OCI-LY7 (cell line): ENCODE measurements at regions not wholly inside any gene's neighbourhood (a gene's known extent, or its start where the extent isn't known, plus 50 kb on each side); places are given as distances from the start of the nearest gene placed in this dataset.

Experiments used
- EZH2phosphoT487 ChIP-seq: fragments of 200-600 bp; sonication (generic); IDR thresholded peaks from 2 replicates; pipeline ENCODE4 v1.6.1; 2018; ENCODE audit warnings: low read depth, borderline replicate concordance, mild to moderate bottlenecking, mixed run types, antibody characterized with exemption, low read length, moderate library complexity, mixed read lengths
- TF ChIP-seq, protein P1 (sequence below): fragments of 200-600 bp; sonication (generic); conservative IDR thresholded peaks from 2 replicates; pipeline ENCODE4 v1.5.1; 2014; ENCODE audit warnings: mild to moderate bottlenecking, antibody characterized with exemption, low read length, moderate library complexity, mixed read lengths

DNA sequence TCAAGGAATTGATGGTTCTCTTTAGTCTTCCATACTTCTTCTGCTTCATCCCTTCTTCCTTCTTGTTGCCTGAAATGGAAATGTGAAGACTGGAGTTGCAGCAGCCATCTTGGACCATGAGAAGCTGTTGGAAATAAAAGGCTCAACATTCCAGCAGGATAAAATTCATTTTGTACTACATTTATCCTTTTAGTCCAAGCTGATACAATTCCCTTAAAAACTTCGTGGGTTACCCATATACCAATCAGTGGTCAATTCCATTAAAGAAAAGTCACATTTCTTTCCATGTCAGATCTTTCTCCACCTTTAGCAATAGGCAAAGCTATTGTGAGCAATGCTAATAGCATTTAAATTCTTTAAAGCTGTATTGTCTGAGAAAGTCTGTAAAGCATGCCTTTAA lies 141.3 kb upstream of the LYZL2 start:
- TF ChIP-seq, protein P1, sequence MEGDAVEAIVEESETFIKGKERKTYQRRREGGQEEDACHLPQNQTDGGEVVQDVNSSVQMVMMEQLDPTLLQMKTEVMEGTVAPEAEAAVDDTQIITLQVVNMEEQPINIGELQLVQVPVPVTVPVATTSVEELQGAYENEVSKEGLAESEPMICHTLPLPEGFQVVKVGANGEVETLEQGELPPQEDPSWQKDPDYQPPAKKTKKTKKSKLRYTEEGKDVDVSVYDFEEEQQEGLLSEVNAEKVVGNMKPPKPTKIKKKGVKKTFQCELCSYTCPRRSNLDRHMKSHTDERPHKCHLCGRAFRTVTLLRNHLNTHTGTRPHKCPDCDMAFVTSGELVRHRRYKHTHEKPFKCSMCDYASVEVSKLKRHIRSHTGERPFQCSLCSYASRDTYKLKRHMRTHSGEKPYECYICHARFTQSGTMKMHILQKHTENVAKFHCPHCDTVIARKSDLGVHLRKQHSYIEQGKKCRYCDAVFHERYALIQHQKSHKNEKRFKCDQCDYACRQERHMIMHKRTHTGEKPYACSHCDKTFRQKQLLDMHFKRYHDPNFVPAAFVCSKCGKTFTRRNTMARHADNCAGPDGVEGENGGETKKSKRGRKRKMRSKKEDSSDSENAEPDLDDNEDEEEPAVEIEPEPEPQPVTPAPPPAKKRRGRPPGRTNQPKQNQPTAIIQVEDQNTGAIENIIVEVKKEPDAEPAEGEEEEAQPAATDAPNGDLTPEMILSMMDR = no peak
- TF ChIP-seq EZH2phosphoT487 = no peak
